ENCODE measurements at regions not wholly inside any gene's neighbourhood (a gene's known extent, or its start where the extent isn't known, plus 50 kb on each side); places are given as distances from the start of the nearest gene placed in this dataset.
"Not testable (repeated sequence)": the region's sequence is repeated elsewhere in the genome, so short reads cannot be mapped to it uniquely, and the experiment has no call there.

GRCh38 chr10:38310111-38310510 lies 216.0 kb downstream of the ZNF37A start:
- TF ChIP-seq CTCF (IDR thresholded peaks at IDR 0.05; ENCODE audit: low read depth, low read length, poor library complexity, severe bottlenecking); EZH2phosphoT487 (IDR thresholded peaks at IDR 0.05; ENCODE audit: borderline replicate concordance, low read length): not testable (repeated sequence)
